Nephron progenitor cell (in vitro differentiated cells): ENCODE measurements at regions not wholly inside any gene's neighbourhood (a gene's known extent, or its start where the extent isn't known, plus 50 kb on each side); places are given as distances from the start of the nearest gene placed in this dataset.
"Not testable (repeated sequence)": the region's sequence is repeated elsewhere in the genome, so short reads cannot be mapped to it uniquely, and the experiment has no call there.

Experiments used
- DNase-seq: peaks from one replicate; pipeline ENCODE4 v3.0.0; 2021
- H3K27ac Mint-ChIP-seq: 2 replicates; pipeline ENCODE4 v1.8.0; 2021; ENCODE audit warnings: mild to moderate bottlenecking, moderate library complexity, mixed read lengths
- H3K27me3 Mint-ChIP-seq: 2 replicates; pipeline ENCODE4 v1.8.0; 2021; ENCODE audit warnings: mild to moderate bottlenecking, low read depth, mixed read lengths; ENCODE audit not compliant: poor library complexity
- H3K36me3 Mint-ChIP-seq: 2 replicates; pipeline ENCODE4 v1.8.0; 2021; ENCODE audit warnings: low read depth, mixed read lengths
- H3K4me1 Mint-ChIP-seq: 2 replicates; pipeline ENCODE4 v1.8.0; 2021; ENCODE audit warnings: mixed read lengths
- H3K4me3 Mint-ChIP-seq: 2 replicates; pipeline ENCODE4 v1.8.0; 2021; ENCODE audit warnings: mild to moderate bottlenecking, moderate library complexity, mixed read lengths
- H3K9me3 Mint-ChIP-seq: 2 replicates; pipeline ENCODE4 v1.8.0; 2021; ENCODE audit warnings: mild to moderate bottlenecking, moderate library complexity, mixed read lengths
- TF ChIP-seq, protein P1 (sequence below): fragments of 200-600 bp; sonication (generic); IDR thresholded peaks from 2 replicates; pipeline ENCODE4 v1.5.0; 2021; ENCODE audit warnings: antibody characterized with exemption

GRCh38 chr11:15843309-15843872 is 513.0 kb downstream of the SOX6 start:
- no peak for DNase-seq
- H3K4me3 Mint-ChIP-seq: no peak overlapping the region
- H3K27ac Mint-ChIP-seq: peak overlapping the region; percentile 92

DNA sequence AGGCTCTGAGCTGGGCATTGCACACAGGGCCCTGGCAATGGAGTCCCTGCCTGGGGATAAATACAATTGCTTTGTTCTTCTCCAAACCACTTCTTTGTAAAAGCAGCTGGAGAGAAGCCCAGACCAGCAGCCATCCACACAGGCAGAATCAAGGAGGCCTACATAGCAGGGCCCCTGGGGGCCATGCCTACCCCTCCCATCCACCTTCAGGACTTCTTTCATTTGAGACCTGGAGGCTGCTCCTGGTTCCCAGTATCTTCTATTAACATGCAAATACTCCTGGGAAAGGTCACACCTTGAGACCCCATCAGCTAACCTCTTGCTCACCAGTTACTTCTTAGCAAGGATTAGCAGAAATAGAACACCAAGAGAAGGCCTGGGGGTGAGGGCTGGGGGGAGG is 511.1 kb downstream of the SOX6 start:
- TF ChIP-seq, protein P1, sequence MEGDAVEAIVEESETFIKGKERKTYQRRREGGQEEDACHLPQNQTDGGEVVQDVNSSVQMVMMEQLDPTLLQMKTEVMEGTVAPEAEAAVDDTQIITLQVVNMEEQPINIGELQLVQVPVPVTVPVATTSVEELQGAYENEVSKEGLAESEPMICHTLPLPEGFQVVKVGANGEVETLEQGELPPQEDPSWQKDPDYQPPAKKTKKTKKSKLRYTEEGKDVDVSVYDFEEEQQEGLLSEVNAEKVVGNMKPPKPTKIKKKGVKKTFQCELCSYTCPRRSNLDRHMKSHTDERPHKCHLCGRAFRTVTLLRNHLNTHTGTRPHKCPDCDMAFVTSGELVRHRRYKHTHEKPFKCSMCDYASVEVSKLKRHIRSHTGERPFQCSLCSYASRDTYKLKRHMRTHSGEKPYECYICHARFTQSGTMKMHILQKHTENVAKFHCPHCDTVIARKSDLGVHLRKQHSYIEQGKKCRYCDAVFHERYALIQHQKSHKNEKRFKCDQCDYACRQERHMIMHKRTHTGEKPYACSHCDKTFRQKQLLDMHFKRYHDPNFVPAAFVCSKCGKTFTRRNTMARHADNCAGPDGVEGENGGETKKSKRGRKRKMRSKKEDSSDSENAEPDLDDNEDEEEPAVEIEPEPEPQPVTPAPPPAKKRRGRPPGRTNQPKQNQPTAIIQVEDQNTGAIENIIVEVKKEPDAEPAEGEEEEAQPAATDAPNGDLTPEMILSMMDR: no peak
- DNase-seq: peak; percentile 14
- Mint-ChIP-seq H3K4me1 (peaks cover 64% of the 10 kb centered on the region), H3K36me3 (no peaks in the 10 kb centered on the region), H3K27me3 (no peaks in the 10 kb centered on the region), H3K9me3 (no peaks in the 10 kb centered on the region), H3K27ac (peak overlapping the region; percentile 73), H3K4me3 (no peak overlapping the region)

More at GRCh38 chr11:15843309-15843872, 513.0 kb downstream of the SOX6 start:
- Mint-ChIP-seq H3K27me3 (no peaks in the 10 kb centered on the region), H3K4me1 (peaks cover 59% of the 10 kb centered on the region), H3K36me3 (no peaks in the 10 kb centered on the region), H3K9me3 (no peaks in the 10 kb centered on the region)
- TF ChIP-seq, protein P1: no peak

- Mint-ChIP-seq H3K27me3 (peaks cover under 1% of the 10 kb centered on the region), H3K27ac (no peak overlapping the region), H3K4me3 (no peak overlapping the region), H3K4me1 (peaks cover 61% of the 10 kb centered on the region), H3K9me3 (no peaks in the 10 kb centered on the region), H3K36me3 (no peaks in the 10 kb centered on the region)
- TF ChIP-seq, protein P1: no peak
- no peak for DNase-seq
These were observed 507.6 kb downstream of the SOX6 start for GRCh38 chr11:15848631-15849168.

- Mint-ChIP-seq H3K4me3 (no peak overlapping the region), H3K4me1 (peaks cover 55% of the 10 kb centered on the region), H3K27ac (no peak overlapping the region), H3K36me3 (no peaks in the 10 kb centered on the region), H3K27me3 (peaks cover 4% of the 10 kb centered on the region), H3K9me3 (no peaks in the 10 kb centered on the region)
- no peak for DNase-seq
- TF ChIP-seq, protein P1: no peak
These were observed 507.1 kb downstream of the SOX6 start for GRCh38 chr11:15849257-15849656.

- H3K4me3 Mint-ChIP-seq, H3K9me3 Mint-ChIP-seq, DNase-seq, H3K36me3 Mint-ChIP-seq, H3K27ac Mint-ChIP-seq: not testable (repeated sequence)
- Mint-ChIP-seq H3K4me1 (peaks cover 45% of the 10 kb centered on the region), H3K27me3 (peaks cover 12% of the 10 kb centered on the region)
These were observed 506.0 kb downstream of the SOX6 start for GRCh38 chr11:15850335-15850734.

GRCh38 chr11:15851051-15851498 is 505.3 kb downstream of the SOX6 start:
- TF ChIP-seq, protein P1: no peak
- H3K36me3 Mint-ChIP-seq: no peaks in the 10 kb centered on the region
- DNase-seq: no peak
- H3K27me3 Mint-ChIP-seq: peaks cover 12% of the 10 kb centered on the region
- H3K4me1 Mint-ChIP-seq: peaks cover 42% of the 10 kb centered on the region
- no peak overlapping the region for H3K4me3 Mint-ChIP-seq
- H3K9me3 Mint-ChIP-seq: no peaks in the 10 kb centered on the region
- peak overlapping the region; percentile 17 for H3K27ac Mint-ChIP-seq
